Astrocyte of the cerebellum (primary cell): ENCODE measurements at regions not wholly inside any gene's neighbourhood (a gene's known extent, or its start where the extent isn't known, plus 50 kb on each side); places are given as distances from the start of the nearest gene placed in this dataset.
A peak's percentile ranks its signal among the peaks of the same experiment; 100 is the strongest.

ENCODE experiments used
- DNase-seq: peaks from one replicate; pipeline ENCODE4 v3.0.0-alpha.2; 2011; ENCODE audit warnings: low read depth
- H3K4me3 ChIP-seq: 2 replicates; pipeline ENCODE4 v1.5.1; 2011; ENCODE audit warnings: mild to moderate bottlenecking, low read depth, low read length, moderate library complexity
- in situ Hi-C: cut with HindIII; loops from 2 replicates; pipeline ENCODE4 v1.10.0; 2017; ENCODE audit warnings: low sequenced_read_pairs
- TF ChIP-seq, protein P1 (sequence below): IDR thresholded peaks from 2 replicates; pipeline ENCODE4 v1.5.1; 2012; ENCODE audit warnings: low read length, low read depth, moderate library complexity, mild to moderate bottlenecking; ENCODE audit errors: missing control alignments

DNA sequence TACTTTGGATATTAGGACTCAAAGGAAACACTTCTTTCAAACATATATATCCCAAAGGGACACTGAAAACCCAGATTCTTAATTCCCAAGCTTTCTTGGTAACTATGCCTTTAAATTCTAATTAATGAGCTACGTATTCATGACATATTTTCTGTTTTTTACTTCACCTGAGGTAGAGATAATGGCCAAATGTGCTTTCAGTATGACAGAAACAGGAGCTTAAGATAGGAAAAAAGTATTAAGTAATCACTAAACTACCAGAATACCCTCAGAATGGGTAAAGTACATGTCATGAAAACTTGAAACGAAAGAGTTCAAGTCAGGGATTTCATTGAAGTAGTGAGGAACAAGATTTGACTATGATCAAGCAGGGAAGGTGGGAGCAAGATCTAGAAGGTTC is 478.5 kb downstream of the AGTPBP1 start:
- in situ Hi-C loops = no loop called here
- no peak overlapping the region for H3K4me3 ChIP-seq
- TF ChIP-seq, protein P1, sequence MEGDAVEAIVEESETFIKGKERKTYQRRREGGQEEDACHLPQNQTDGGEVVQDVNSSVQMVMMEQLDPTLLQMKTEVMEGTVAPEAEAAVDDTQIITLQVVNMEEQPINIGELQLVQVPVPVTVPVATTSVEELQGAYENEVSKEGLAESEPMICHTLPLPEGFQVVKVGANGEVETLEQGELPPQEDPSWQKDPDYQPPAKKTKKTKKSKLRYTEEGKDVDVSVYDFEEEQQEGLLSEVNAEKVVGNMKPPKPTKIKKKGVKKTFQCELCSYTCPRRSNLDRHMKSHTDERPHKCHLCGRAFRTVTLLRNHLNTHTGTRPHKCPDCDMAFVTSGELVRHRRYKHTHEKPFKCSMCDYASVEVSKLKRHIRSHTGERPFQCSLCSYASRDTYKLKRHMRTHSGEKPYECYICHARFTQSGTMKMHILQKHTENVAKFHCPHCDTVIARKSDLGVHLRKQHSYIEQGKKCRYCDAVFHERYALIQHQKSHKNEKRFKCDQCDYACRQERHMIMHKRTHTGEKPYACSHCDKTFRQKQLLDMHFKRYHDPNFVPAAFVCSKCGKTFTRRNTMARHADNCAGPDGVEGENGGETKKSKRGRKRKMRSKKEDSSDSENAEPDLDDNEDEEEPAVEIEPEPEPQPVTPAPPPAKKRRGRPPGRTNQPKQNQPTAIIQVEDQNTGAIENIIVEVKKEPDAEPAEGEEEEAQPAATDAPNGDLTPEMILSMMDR = no peak
- no peak for DNase-seq

DNA sequence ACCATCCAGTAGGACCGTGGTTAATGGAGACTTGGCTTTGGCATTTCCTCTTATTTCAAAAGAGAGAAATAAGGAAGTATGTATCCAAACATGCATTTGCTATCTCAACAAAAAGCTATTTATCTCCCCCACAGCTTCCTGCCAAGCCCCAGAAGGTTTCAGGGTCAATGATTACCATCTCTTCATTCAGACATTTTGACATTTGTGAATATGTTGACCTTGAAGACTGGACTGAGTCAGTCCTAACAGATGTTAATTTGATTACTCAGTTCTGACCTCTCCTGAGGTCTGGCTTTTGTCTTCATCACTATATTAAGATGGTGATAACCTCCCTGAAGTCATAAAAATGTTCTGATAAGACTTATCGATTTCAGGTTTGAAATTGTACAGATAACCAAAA is 479.4 kb downstream of the AGTPBP1 start:
- no peak for DNase-seq
- in situ Hi-C loops = no loop called here
- TF ChIP-seq, protein P1 = no peak
- no peak overlapping the region for H3K4me3 ChIP-seq

DNA sequence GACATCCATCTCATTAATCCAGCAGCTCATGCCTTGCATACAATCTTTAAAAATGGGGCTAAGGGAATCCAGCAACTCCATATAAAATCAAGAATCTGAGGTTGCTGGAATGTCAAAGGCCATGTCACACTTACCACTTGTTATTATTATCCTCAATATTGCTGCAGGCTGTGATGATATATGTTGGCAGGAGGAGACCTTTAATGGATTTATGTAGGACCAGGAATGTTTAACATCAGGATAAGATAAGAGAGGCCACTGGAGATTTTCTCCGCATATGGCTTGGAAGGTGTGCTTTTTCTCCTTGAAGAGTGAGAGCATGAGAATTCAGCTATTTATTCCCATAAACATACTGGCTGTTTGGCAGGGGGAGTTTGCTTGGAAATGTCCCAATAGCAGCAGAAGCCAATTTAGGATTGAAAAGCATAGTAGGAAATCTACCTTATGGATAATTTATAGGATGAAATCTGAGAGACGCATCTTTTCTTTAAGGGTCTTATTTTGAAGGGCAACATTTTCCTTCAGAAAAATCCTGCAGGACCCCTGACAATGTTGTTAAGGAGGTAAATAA is 481.4 kb downstream of the AGTPBP1 start:
- in situ Hi-C loops = no loop called here
- no peak for DNase-seq

DNA sequence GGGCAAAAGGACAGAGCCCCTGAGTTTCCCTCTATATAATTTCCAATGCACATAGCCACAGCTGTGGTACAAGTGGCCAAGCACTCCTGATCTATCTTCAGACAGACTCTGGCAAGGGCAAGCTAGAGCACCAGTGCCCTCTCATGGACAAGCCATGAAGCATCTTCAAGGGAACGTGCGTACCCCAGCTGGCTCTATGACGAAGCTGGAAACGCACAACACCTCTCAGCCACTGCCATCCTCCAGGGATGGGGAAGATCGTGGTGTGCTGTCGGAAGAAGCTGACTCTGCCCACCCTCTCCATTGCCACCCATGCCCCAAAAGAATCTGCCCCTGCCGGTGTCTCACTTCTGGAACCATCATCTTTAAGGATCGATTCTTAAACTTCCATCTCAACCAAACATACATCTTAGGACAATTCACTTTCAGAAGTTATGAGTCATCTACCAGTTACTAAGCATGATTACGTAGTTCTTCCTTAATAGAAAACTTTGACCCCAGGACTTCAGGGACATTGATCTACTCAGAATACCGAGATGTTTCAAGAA is 482.9 kb downstream of the AGTPBP1 start:
- peak; percentile 64 for DNase-seq
- H3K4me3 ChIP-seq = no peak overlapping the region
- TF ChIP-seq, protein P1 = peak; percentile 89
- in situ Hi-C loops = no loop called here

More for the DNA sequence above, 481.4 kb downstream of the AGTPBP1 start:
- H3K4me3 ChIP-seq = no peak overlapping the region
- TF ChIP-seq, protein P1 = no peak

DNA sequence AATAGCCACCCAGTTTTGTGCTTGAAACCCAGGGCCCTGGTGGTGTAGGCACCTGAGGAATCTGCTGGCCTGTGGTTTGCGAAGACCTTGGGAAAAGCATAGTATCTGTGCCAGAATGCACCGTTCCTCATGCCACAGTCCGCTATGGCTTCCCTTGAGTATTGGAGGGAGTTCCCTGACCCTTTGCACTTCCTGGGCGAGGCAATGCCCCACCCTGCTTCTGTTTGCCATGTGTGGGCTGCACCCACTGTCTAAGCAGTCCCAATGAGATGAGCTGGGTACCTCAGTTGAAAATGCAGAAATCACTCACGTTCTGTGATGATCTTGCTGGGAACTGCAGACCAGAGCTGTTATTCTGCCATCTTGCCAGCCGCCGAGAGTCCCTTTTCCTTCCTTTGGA is 483.5 kb downstream of the AGTPBP1 start:
- no peak overlapping the region for H3K4me3 ChIP-seq
- DNase-seq = no peak
- in situ Hi-C loops = no loop called here
- TF ChIP-seq, protein P1 = no peak

DNA sequence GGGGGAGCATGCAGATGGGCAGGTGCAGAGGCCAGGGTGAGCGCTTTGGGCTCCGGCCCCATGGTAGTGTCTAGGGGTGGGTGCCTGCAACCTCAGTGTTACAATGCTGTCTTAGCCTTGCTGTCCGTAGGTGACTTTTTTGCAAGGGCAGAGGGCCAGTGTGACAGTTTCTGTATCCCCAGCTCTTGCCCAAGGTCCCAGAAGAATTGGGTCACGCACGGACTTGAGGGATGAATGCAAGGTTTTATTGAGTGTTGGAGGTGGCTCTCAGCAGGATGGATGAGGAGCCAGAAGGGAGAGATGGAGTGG is 492.5 kb downstream of the AGTPBP1 start:
- no peak overlapping the region for H3K4me3 ChIP-seq
- TF ChIP-seq, protein P1 = no peak
- DNase-seq = no peak
- in situ Hi-C loops = no loop called here
